Kidney (tissue), 13 donors: ENCODE measurements at regions not wholly inside any gene's neighbourhood (a gene's known extent, or its start where the extent isn't known, plus 50 kb on each side); places are given as distances from the start of the nearest gene placed in this dataset.
"Not testable (repeated sequence)": the region's sequence is repeated elsewhere in the genome, so short reads cannot be mapped to it uniquely, and the experiment has no call there.

ENCODE experiments used
- DNase-seq, 5 donors: peaks; one replicate each; pipeline ENCODE4 v3.0.0-alpha.2; 2013 to 2020
- FAIRE-seq: peaks from 2 replicates; lab custom pipeline; 2012; peaks lifted over from hg19 to GRCh38; lab: Jason Lieb, UNC
- H3K27ac ChIP-seq, 2 donors: one replicate each; pipeline ENCODE4 v1.7.0; 2013; ENCODE audit warnings: low read depth in 2 of 2, low read length in 2 of 2, inconsistent platforms in 1 of 2
- H3K27me3 ChIP-seq: one replicate; pipeline ENCODE4 v1.7.1; 2013; ENCODE audit warnings: low read length, inconsistent platforms; ENCODE audit not compliant: control insufficient read depth, insufficient read depth
- H3K36me3 ChIP-seq, 3 donors: one replicate each; pipeline versions ENCODE4 v1.7.0 to v1.7.1; 2013; ENCODE audit warnings: low read length in 3 of 3, control low read depth in 1 of 3, inconsistent platforms in 1 of 3; ENCODE audit not compliant: insufficient read depth in 3 of 3, control insufficient read depth in 2 of 3
- H3K4me1 ChIP-seq, 3 donors: one replicate each; pipeline versions ENCODE4 v1.7.0 to v1.7.1; 2013; ENCODE audit warnings: low read length in 3 of 3, inconsistent platforms in 1 of 3, low read depth in 1 of 3; ENCODE audit not compliant: control insufficient read depth in 2 of 3, insufficient read depth in 2 of 3
- H3K4me3 ChIP-seq, 3 donors: one replicate each; pipeline versions ENCODE4 v1.7.0 to v1.8.1; 2013; ENCODE audit warnings: low read length in 3 of 3, control low read depth in 1 of 3, inconsistent platforms in 1 of 3
- H3K9ac ChIP-seq, 3 donors: one replicate each; pipeline versions ENCODE4 v1.7.0 to v1.7.1; 2013; ENCODE audit warnings: low read length in 3 of 3, control low read depth in 1 of 3, inconsistent platforms in 1 of 3
- H3K9me3 ChIP-seq, 3 donors: one replicate each; pipeline versions ENCODE4 v1.7.0 to v1.7.1; 2013; ENCODE audit warnings: low read length in 3 of 3, control low read depth in 1 of 3, inconsistent platforms in 1 of 3; ENCODE audit not compliant: control insufficient read depth in 2 of 3, insufficient read depth in 1 of 3
- intact Hi-C: fragments of 100-400 bp; cut with DNase I; formaldehyde crosslinking; loops from one replicate; pipeline ENCODE4 v1.11.1; 2022
- TF ChIP-seq, protein P1 (sequence below): IDR thresholded peaks from 3 replicates; pipeline ENCODE4 v1.5.1; 2012; ENCODE audit warnings: mild to moderate bottlenecking, moderate library complexity, borderline replicate concordance; ENCODE audit not compliant: insufficient read depth; ENCODE audit errors: extremely low read depth
- donor health status: control.
- donor health status: control.
- donor health status: control.
- donor health status: control.
- donor health status: control.
- donor health status: DM: yes; HTN: yes; CAD: no.
- donor health status: Normal renal cell carcinoma (clear cell type).

DNA sequence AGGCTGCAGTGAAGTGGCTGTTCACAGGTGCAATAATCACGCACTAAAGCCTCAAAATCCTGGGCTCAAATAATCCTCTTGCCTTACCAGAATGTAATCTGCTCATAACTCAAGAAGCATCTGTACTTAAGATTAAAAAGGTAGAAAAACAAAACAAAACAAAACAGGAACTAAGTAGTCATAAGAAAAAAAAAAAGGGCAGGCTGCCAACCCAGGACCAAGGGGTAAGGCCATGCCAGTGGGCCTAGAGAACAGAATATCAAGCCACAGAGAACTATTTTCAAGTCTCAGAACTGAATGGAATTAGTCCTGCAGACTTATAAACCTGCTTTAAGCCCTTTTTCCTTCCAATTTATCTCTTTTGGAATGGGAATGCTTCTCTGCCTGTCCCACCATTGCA is 64.8 kb upstream of the TBC1D3K start:
- no peak for FAIRE-seq
- TF ChIP-seq, protein P1, sequence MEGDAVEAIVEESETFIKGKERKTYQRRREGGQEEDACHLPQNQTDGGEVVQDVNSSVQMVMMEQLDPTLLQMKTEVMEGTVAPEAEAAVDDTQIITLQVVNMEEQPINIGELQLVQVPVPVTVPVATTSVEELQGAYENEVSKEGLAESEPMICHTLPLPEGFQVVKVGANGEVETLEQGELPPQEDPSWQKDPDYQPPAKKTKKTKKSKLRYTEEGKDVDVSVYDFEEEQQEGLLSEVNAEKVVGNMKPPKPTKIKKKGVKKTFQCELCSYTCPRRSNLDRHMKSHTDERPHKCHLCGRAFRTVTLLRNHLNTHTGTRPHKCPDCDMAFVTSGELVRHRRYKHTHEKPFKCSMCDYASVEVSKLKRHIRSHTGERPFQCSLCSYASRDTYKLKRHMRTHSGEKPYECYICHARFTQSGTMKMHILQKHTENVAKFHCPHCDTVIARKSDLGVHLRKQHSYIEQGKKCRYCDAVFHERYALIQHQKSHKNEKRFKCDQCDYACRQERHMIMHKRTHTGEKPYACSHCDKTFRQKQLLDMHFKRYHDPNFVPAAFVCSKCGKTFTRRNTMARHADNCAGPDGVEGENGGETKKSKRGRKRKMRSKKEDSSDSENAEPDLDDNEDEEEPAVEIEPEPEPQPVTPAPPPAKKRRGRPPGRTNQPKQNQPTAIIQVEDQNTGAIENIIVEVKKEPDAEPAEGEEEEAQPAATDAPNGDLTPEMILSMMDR, result no peak
- Histone ChIP-seq H3K27me3 (no peaks in the 10 kb centered on the region), H3K4me3 (no peak overlapping the region), H3K27ac (no peak overlapping the region), H3K9ac (no peak overlapping the region), H3K9me3 (no peaks in the 10 kb centered on the region), H3K36me3 (no peaks in the 10 kb centered on the region), H3K4me1 (no peaks in the 10 kb centered on the region)
- intact Hi-C loops, result no loop called here
- DNase-seq, result no peak

DNA sequence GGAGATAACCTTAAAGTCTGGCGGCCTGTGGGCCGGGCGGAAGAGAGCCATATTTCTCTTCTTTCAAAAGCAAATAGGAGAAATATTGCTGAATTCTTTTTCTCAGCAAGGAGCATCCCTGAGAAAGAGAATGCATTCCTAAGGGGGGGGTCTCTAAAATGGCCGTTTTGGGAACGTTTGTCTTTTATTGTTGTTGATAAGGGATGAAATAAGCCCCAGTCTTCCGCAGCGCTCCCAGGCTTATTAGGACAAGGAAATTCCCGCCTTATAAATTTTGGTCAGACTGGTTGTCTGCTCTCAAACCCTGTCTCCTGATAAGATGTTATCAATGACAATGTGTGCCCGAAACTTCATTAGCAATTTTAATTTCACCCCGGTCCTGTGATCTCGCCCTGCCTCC is 65.8 kb upstream of the TBC1D3K start:
- intact Hi-C loops, H3K27me3 ChIP-seq, H3K27ac ChIP-seq, FAIRE-seq, H3K9me3 ChIP-seq, H3K36me3 ChIP-seq, H3K4me1 ChIP-seq, DNase-seq, H3K4me3 ChIP-seq, H3K9ac ChIP-seq: not testable (repeated sequence)

DNA sequence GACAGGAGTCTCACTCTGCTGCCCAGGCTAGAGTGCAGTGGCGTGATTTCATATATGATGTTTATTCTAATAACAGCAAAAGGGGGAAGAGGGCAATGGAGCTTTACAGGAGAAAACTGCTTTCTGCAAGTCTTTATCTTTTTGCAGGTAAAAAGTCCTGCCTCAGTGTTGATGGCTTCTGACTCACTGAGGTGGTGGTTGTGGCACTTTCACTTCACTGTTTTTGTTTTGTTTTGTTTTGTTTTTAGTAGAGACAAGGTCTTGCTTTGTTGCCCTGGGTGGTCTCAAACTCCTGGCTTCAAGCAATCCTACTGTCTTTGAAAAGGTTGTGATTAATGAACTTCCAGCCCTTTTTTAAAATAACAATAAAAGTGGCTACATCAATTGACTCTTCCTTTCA is 68.0 kb upstream of the TBC1D3K start:
- TF ChIP-seq, protein P1, result no peak
- intact Hi-C loops, result no loop called here

DNA sequence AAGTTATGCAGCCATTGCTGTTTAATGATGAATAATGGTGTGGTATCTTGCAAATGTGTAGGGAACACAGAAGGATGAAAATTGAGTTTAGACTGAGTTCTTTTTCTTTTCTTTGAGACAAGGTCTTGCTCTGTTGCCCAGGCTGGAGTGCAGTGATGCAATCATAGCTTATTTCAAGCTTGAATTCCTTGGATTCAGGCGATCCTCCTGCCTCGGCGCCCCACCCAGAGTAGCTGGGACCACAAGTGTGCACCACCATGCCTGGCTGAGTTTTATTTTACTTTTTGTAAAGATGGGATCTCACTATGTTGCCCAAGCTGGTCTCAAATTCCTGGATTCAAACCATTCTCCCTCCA is 74.6 kb upstream of the TBC1D3K start:
- TF ChIP-seq, protein P1, result no peak
- H3K27me3 ChIP-seq, result no peaks in the 10 kb centered on the region
- H3K27ac ChIP-seq, result no peak overlapping the region
- intact Hi-C loops, result no loop called here
- DNase-seq (no peak), FAIRE-seq (no peak)
- H3K9ac ChIP-seq, result no peak overlapping the region
- no peaks in the 10 kb centered on the region for H3K9me3 ChIP-seq
- no peaks in the 10 kb centered on the region for H3K36me3 ChIP-seq
- H3K4me1 ChIP-seq, result no peaks in the 10 kb centered on the region
- no peak overlapping the region for H3K4me3 ChIP-seq

More for the DNA sequence above, 68.0 kb upstream of the TBC1D3K start:
- Histone ChIP-seq H3K27me3 (no peaks in the 10 kb centered on the region), H3K27ac (no peak overlapping the region), H3K9me3 (no peaks in the 10 kb centered on the region), H3K36me3 (no peaks in the 10 kb centered on the region), H3K4me1 (no peaks in the 10 kb centered on the region), H3K9ac (no peak overlapping the region), H3K4me3 (no peak overlapping the region)
- DNase-seq, result no peak
- no peak for FAIRE-seq
